IgD-negative memory B cell (primary cell): ENCODE measurements at regions not wholly inside any gene's neighbourhood (a gene's known extent, or its start where the extent isn't known, plus 50 kb on each side); places are given as distances from the start of the nearest gene placed in this dataset.
"Not testable (repeated sequence)": the region's sequence is repeated elsewhere in the genome, so short reads cannot be mapped to it uniquely, and the experiment has no call there.

Experiments
- H3K27ac Mint-ChIP-seq, 3 donors: one replicate each; pipeline ENCODE4 v1.8.0; 2020 to 2022; ENCODE audit warnings: mild to moderate bottlenecking in 3 of 3, mixed read lengths in 3 of 3, moderate library complexity in 1 of 3
- H3K27me3 Mint-ChIP-seq: one replicate; pipeline ENCODE4 v1.8.0; 2021; ENCODE audit warnings: mixed read lengths
- H3K36me3 Mint-ChIP-seq: one replicate; pipeline ENCODE4 v1.8.0; 2020; ENCODE audit warnings: mild to moderate bottlenecking, mixed read lengths
- H3K4me1 Mint-ChIP-seq, 3 donors: one replicate each; pipeline ENCODE4 v1.8.0; 2020 to 2022; ENCODE audit warnings: mixed read lengths in 3 of 3, mild to moderate bottlenecking in 1 of 3
- H3K4me3 Mint-ChIP-seq, 4 donors: one replicate each; pipeline ENCODE4 v1.8.0; 2020 to 2022; ENCODE audit warnings: mild to moderate bottlenecking in 4 of 4, mixed read lengths in 4 of 4, moderate library complexity in 3 of 4
- H3K9me3 Mint-ChIP-seq, 3 donors: one replicate each; pipeline ENCODE4 v1.8.0; 2020 to 2021; ENCODE audit warnings: mixed read lengths in 3 of 3, mild to moderate bottlenecking in 1 of 3

- H3K4me1 Mint-ChIP-seq = no peaks in the 10 kb centered on the region
- peaks cover 2% of the 10 kb centered on the region for H3K27me3 Mint-ChIP-seq
- no peaks in the 10 kb centered on the region for H3K36me3 Mint-ChIP-seq
- H3K4me3 Mint-ChIP-seq = no peak overlapping the region
- H3K27ac Mint-ChIP-seq = no peak overlapping the region
- peaks cover 2 to 5% (median 3%) of the 10 kb centered on the region in 3 donors for H3K9me3 Mint-ChIP-seq
These were observed 407.9 kb downstream of the MIAT start for GRCh38 chr22:27065279-27065678.

- H3K4me1 Mint-ChIP-seq = no peaks in the 10 kb centered on the region
- peaks cover 3 to 6% (median 5%) of the 10 kb centered on the region in 3 donors for H3K9me3 Mint-ChIP-seq
- H3K27ac Mint-ChIP-seq = no peak overlapping the region
- H3K36me3 Mint-ChIP-seq = no peaks in the 10 kb centered on the region
- peaks cover 6% of the 10 kb centered on the region for H3K27me3 Mint-ChIP-seq
- H3K4me3 Mint-ChIP-seq = no peak overlapping the region
These were observed 409.5 kb downstream of the MIAT start for GRCh38 chr22:27066856-27067255.

- Mint-ChIP-seq H3K4me1 (no peaks in the 10 kb centered on the region), H3K4me3 (no peak overlapping the region), H3K36me3 (no peaks in the 10 kb centered on the region), H3K27ac (no peak overlapping the region), H3K9me3 (peaks cover 3 to 7% (median 5%) of the 10 kb centered on the region in 3 donors), H3K27me3 (peaks cover 8% of the 10 kb centered on the region)
These were observed 410.7 kb downstream of the MIAT start for GRCh38 chr22:27068121-27068520.

- Mint-ChIP-seq H3K36me3 (no peaks in the 10 kb centered on the region), H3K4me3 (no peak overlapping the region), H3K27me3 (peaks cover 8% of the 10 kb centered on the region), H3K4me1 (no peaks in the 10 kb centered on the region), H3K9me3 (peaks cover 3 to 13% (median 9%) of the 10 kb centered on the region in 3 donors), H3K27ac (no peak overlapping the region)
These were observed 413.2 kb downstream of the MIAT start for GRCh38 chr22:27070594-27070993.

DNA sequence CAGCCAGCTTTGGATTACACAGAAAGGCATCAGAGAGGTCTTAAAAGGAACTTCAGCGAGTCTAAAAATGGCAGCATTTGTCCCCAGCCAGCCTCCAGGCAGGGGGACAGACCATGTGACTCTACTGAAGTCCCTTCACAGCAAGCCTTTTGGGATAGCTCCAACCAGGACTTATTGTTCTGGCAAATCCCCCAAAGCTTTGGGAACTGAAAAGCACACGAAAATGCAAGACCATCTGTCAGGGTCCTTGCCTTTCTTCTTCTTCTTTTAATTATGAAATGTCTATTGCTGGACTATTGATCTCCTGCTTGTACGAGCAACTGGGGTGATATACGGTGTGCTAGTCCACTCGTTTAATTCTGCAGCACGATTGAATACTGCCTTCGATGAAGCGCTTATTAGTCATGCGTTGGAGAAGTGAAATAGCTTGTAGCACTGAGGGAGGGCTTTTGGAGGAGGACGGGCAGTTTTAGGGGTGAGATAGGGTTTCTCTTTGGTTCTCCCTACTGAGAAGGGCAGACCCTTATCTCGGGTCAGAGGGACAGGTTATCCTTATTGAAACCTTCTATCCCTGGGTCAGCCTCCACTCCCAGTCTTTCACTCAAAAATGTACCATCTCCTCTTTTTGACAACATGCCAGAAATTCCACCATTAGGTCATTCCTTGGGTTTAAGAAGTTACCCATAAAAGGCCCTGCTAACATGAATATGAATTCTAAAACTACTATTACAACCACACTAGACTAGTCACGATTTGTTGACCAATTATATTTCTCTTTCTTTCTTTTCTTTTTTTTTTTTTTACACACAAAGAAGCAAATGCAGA, 416.4 kb downstream of the MIAT start:
- Mint-ChIP-seq H3K36me3 (no peaks in the 10 kb centered on the region), H3K27me3 (peaks cover 8% of the 10 kb centered on the region), H3K4me1 (peaks cover 0 to 2% (median 2%) of the 10 kb centered on the region in 3 donors), H3K4me3 (no peak overlapping the region), H3K9me3 (peaks cover 3 to 17% (median 5%) of the 10 kb centered on the region in 3 donors), H3K27ac (no peak overlapping the region)

- peaks cover 0 to 15% (median 5%) of the 10 kb centered on the region in 3 donors for H3K9me3 Mint-ChIP-seq
- H3K36me3 Mint-ChIP-seq = no peaks in the 10 kb centered on the region
- no peak overlapping the region for H3K27ac Mint-ChIP-seq
- H3K27me3 Mint-ChIP-seq = peaks cover 8% of the 10 kb centered on the region
- no peak overlapping the region for H3K4me3 Mint-ChIP-seq
- H3K4me1 Mint-ChIP-seq = peaks cover 0 to 2% (median 2%) of the 10 kb centered on the region in 3 donors
These were observed 417.8 kb downstream of the MIAT start for GRCh38 chr22:27075028-27075678.

- H3K9me3 Mint-ChIP-seq = peaks cover 0 to 15% (median 5%) of the 10 kb centered on the region in 3 donors
- H3K27me3 Mint-ChIP-seq = peaks cover 8% of the 10 kb centered on the region
- no peaks in the 10 kb centered on the region for H3K36me3 Mint-ChIP-seq
- H3K27ac Mint-ChIP-seq = no peak overlapping the region
- peaks cover 0 to 2% (median 2%) of the 10 kb centered on the region in 3 donors for H3K4me1 Mint-ChIP-seq
- no peak overlapping the region for H3K4me3 Mint-ChIP-seq
These were observed 418.5 kb downstream of the MIAT start for GRCh38 chr22:27075891-27076290.

DNA sequence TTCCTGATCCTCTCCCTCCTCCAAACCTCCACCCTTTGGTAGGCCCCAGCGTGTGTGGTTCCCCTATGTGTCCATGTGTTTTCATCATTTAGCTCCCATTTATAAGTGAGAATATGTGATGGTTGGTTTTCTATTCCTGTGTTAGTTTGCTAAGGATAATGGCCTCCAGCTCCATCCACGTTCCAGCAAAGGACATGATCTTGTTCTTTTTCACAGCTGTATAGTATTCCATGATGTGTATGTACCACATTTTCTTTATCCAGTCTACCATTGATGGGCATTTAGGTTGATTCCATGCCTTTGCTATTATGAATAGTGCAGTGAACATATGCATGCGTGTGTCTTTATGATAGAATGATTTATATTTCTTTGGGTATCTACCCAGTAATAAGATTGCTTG, 420.7 kb downstream of the MIAT start:
- H3K27ac Mint-ChIP-seq = not testable (repeated sequence)

GRCh38 chr22:27080036-27080578, 422.7 kb downstream of the MIAT start:
- Mint-ChIP-seq H3K27ac (no peak overlapping the region), H3K36me3 (no peaks in the 10 kb centered on the region), H3K4me3 (no peak overlapping the region), H3K4me1 (peaks cover 0 to 2% (median 2%) of the 10 kb centered on the region in 3 donors), H3K9me3 (peaks cover 0 to 5% (median 0%) of the 10 kb centered on the region in 3 donors), H3K27me3 (peaks cover 6% of the 10 kb centered on the region)

More for the DNA sequence above, 420.7 kb downstream of the MIAT start:
- H3K27me3 Mint-ChIP-seq, H3K4me3 Mint-ChIP-seq, H3K4me1 Mint-ChIP-seq, H3K36me3 Mint-ChIP-seq: not testable (repeated sequence)
- peaks cover 0 to 11% (median 5%) of the 10 kb centered on the region in 3 donors for H3K9me3 Mint-ChIP-seq

GRCh38 chr22:27080863-27081262, 423.5 kb downstream of the MIAT start:
- peaks cover 10% of the 10 kb centered on the region for H3K27me3 Mint-ChIP-seq
- peaks cover 0 to 5% (median 0%) of the 10 kb centered on the region in 3 donors for H3K9me3 Mint-ChIP-seq
- H3K4me3 Mint-ChIP-seq = no peak overlapping the region
- no peaks in the 10 kb centered on the region for H3K36me3 Mint-ChIP-seq
- peaks cover 0 to 2% (median 2%) of the 10 kb centered on the region in 3 donors for H3K4me1 Mint-ChIP-seq
- H3K27ac Mint-ChIP-seq = no peak overlapping the region

- no peak overlapping the region for H3K27ac Mint-ChIP-seq
- H3K4me1 Mint-ChIP-seq = no peaks in the 10 kb centered on the region
- no peaks in the 10 kb centered on the region for H3K36me3 Mint-ChIP-seq
- no peaks in the 10 kb centered on the region for H3K9me3 Mint-ChIP-seq
- no peak overlapping the region for H3K4me3 Mint-ChIP-seq
- peaks cover 8% of the 10 kb centered on the region for H3K27me3 Mint-ChIP-seq
These were observed 426.2 kb downstream of the MIAT start for GRCh38 chr22:27083610-27084009.

GRCh38 chr22:27084130-27084529, 426.7 kb downstream of the MIAT start:
- H3K9me3 Mint-ChIP-seq = no peaks in the 10 kb centered on the region
- no peak overlapping the region for H3K27ac Mint-ChIP-seq
- H3K27me3 Mint-ChIP-seq = peaks cover 8% of the 10 kb centered on the region

DNA sequence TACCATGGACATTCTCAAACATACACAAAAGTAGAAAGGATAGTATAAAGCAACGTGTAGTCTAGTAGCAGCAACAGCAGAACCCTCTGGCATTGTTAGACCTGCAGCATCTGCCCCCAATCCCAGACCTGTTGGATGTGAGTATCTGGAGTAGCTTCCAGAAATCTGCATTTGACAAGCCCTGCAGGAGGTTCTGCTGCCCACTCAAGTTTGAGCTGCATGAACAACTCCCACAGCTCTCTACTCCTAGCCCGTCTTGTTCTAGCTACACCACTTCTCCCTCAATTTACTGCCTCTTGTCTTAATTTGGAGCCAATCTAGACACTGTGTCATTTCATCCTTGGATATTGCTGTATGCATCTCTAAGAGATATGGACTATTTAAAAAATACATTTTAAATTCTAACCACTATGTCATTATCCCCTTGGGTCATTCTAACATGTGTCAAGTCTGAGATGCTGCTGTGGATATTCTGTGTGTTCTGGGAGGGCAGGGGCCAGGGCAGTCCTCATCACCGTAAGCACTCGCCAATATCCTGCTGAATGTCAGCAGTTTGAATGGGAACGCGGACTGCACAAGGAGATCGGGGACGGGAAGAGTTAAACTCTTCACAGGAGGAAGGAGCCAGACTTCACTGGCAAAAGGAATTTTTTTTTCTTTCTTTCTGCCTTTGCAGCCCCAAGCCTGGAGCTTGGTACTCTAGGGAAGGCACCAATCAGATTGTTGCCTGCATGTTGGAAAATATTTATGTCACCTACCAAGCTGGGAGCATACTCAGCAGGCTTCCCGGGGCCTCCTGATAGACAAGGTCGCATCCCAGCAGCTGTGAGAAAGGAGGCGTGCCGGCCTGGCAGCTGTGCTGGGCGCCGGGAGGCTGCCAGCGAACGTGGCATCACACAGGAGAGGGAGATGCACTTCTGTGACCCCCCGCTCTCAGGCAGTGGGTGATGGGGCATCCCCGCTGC, 429.0 kb downstream of the MIAT start:
- Mint-ChIP-seq H3K27me3 (peaks cover 8% of the 10 kb centered on the region), H3K4me3 (no peak overlapping the region), H3K27ac (peak overlapping the region in 1 of 3 donors; percentile 53), H3K9me3 (no peaks in the 10 kb centered on the region), H3K36me3 (no peaks in the 10 kb centered on the region), H3K4me1 (no peaks in the 10 kb centered on the region)

More at GRCh38 chr22:27084130-27084529, 426.7 kb downstream of the MIAT start:
- no peaks in the 10 kb centered on the region for H3K36me3 Mint-ChIP-seq
- no peak overlapping the region for H3K4me3 Mint-ChIP-seq
- no peaks in the 10 kb centered on the region for H3K4me1 Mint-ChIP-seq

GRCh38 chr22:27087051-27087450, 429.7 kb downstream of the MIAT start:
- Mint-ChIP-seq H3K4me3 (no peak overlapping the region), H3K36me3 (no peaks in the 10 kb centered on the region), H3K9me3 (no peaks in the 10 kb centered on the region), H3K4me1 (no peaks in the 10 kb centered on the region), H3K27ac (no peak overlapping the region), H3K27me3 (peaks cover 8% of the 10 kb centered on the region)
